HG03565 (cell line): ENCODE measurements at regions not wholly inside any gene's neighbourhood (a gene's known extent, or its start where the extent isn't known, plus 50 kb on each side); places are given as distances from the start of the nearest gene placed in this dataset.
"Not testable (repeated sequence)": the region's sequence is repeated elsewhere in the genome, so short reads cannot be mapped to it uniquely, and the experiment has no call there.

Experiments used
- ATAC-seq: cut with Tn5 transposase; IDR thresholded peaks from one replicate; pipeline ENCODE4 v1.9.1; 2021; ENCODE audit warnings: mild to moderate bottlenecking, moderate library complexity; ENCODE audit not compliant: unreplicated experiment

DNA sequence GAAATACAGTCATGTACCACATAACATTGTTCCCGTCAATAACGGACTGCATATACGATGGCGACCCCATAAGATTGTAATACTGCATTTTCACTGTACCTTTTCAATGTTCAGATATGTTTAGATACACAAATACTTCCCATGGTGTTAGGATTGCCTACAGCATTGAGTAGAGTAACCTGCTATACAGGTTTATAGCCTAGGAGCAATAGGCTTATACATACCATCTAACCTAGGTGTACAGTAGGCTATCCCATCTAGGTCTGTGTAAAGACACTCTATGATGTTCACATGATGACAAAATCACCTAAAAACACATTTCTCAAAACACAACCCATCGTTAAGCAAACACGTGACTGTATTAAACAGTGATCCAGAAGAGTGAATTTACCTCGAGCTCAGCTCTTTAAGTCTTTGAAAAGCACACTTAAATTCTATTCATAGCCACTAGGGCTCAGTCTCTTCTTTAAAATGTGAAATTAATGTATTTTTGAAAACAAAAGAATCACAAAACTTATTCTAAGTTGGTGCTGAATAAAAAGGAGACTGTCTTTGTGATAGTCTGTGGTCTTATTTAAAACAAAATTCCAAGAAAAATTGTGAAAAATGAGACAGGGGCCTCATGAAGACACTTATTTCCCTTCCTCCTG, 239.1 kb upstream of the ARID2 start:
- ATAC-seq: no peak

DNA sequence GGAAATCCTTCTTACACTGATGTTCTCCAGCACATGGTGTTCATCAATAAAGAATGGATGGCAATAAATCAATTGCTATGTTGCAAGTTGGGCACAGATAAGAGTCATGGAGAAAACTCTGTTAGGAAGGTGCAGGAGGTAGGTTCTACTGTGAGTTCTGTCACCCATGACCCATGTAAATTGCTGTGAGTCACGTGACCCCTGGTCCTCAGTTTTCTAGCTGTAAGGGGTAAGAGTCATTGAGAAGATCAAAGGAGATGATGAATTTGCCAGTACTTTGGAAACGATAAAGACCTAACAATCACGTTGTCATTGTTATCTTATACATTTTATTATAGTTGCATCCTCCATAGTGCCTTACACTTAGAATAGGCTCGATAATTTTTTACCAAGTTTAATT, 235.2 kb upstream of the ARID2 start:
- ATAC-seq: no peak

DNA sequence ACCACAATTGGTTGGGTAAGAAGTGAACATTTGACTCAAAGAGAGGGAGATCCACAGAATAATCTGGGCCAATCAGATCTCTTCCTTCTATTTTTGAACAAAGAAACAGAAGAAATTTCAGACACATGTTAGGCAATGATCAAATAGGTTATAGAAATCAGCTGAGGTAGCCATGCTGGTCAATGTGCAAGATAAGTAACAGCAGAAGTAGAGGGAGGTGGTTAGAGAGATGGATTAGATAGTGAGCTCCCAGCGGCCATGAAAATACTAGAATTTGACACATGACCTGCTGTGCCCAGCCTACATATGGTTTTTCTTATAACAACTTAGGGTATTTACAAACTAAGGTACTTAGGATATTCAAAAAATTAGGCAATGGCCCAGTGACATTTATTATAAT, 230.9 kb upstream of the ARID2 start:
- ATAC-seq: no peak

GRCh38 chr12:45502481-45503128, 226.9 kb upstream of the ARID2 start:
- ATAC-seq: no peak

- no peak for ATAC-seq
These were observed 225.6 kb upstream of the ARID2 start for GRCh38 chr12:45503899-45504298.

- ATAC-seq: no peak
These were observed 225.0 kb upstream of the ARID2 start for GRCh38 chr12:45504316-45505010.

GRCh38 chr12:45509187-45509586, 220.3 kb upstream of the ARID2 start:
- ATAC-seq: no peak

GRCh38 chr12:45509621-45510020, 219.9 kb upstream of the ARID2 start:
- no peak for ATAC-seq

DNA sequence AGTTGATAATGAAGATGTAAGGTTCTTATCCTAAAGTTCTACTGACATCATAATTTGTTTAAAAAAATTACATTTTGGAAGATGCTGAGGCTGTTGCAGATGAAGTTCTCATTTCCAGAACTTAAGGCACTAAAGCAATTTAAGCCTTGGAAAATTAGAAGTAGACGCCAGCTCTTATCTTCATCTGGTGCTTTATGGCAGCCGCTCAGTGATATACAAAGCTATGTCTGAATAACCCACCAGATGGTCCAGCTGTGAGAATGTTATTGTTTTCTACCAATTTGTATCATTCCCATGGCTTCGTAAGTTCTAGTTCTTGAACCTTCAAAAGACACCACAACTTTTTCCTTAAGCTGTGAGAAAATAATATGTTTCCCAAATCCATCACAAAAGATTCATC, 212.1 kb upstream of the ARID2 start:
- no peak for ATAC-seq

GRCh38 chr12:45518291-45519235, 210.9 kb upstream of the ARID2 start:
- ATAC-seq: no peak

GRCh38 chr12:45522227-45522626, 207.3 kb upstream of the ARID2 start:
- no peak for ATAC-seq

DNA sequence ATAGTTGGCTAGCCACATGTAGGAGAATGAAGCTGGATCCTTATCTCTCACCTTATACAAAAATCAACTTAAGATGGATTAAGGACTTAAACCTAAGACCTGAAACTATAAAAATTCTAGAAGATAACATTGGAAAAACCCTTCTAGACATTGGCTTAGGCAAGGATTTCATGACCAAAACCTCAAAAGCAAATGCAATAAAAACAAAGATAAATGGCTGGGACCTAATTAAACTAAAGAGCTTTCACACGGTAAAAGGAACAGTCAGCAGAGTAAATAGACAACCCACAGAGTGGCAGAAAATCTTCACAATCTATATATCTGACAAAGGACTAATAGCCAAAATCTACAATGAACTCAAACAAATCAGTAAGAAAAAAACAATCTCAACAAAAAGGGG, 202.7 kb upstream of the ARID2 start:
- not testable (repeated sequence) for ATAC-seq

GRCh38 chr12:45532113-45532512, 197.4 kb upstream of the ARID2 start:
- ATAC-seq: no peak

DNA sequence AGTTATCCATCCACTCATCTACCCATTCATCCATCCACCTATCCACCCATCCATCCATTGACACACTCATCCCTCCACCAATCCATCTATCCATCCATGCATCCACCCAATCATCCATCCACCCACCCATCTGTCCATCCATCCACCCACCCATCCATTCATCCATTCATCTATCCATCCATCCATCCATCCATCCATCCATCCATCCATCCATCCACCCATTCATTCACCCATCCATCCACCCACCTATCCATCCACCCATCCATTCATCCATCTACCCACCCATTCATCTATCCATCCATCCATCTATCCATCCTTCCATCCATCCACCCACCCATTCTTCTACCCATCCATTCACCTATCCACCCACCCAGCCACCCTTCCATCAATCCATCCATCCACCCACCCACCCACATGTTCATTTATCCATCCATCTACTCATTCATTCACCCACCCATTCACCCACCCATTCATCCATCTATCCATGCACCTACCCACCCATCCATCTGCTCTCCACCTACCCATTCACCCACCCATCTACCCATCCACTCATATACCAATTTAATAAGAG, 193.8 kb upstream of the ARID2 start:
- ATAC-seq: no peak

GRCh38 chr12:45536284-45536683, 193.2 kb upstream of the ARID2 start:
- ATAC-seq: no peak

DNA sequence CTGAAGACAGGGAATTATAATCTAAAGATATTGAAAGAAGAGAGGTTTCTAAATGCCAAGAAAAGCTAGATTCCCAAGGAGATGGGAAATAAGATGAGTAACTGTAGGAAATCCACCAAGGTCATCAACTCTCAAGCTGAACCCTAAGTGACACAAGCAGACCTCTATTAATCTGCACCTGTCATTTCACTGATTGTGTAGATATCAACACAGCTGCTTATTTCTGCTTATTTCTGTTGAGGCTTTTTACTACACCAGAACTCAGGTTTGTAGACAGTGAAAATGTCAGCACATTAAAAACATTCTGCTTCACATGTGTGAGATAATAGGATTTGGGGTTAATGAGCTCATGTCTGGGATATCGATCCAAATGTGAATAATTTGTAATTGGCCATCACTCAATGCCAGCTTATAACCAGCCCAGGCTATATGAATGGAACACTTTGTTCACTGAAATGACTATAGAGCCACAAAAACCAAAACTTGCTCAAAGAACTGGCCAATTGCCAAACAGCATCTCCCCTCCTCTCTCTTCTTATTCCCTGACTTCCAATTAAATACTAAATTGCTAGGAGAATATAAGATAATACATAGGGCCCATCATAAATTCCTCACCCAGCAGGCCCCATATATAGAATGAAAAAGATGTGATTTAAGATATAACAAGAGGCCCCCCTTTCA, 188.7 kb upstream of the ARID2 start:
- ATAC-seq: no peak

DNA sequence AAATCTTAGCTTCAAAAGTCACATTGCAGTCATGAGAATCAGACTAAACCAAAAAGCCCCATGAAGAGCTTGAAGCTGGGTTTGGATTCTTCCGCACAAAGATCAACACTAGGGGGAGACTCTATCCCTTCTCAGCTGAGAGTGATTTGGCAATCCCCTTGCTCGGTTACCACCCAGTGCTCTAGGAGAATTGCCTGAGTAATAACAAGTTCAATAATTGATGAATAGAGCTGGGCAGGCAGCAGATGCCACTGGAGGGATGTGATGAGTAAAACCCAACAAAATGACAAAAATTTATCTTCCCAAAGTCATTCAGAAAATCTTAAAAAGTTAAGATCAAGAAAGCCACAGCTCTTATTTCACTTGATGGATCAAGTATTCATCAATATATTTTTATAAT, 185.6 kb upstream of the ARID2 start:
- peak; percentile 79 for ATAC-seq

- ATAC-seq: no peak
These were observed 183.0 kb upstream of the ARID2 start for GRCh38 chr12:45546545-45546944.

GRCh38 chr12:45547132-45547531, 182.4 kb upstream of the ARID2 start:
- ATAC-seq: no peak

DNA sequence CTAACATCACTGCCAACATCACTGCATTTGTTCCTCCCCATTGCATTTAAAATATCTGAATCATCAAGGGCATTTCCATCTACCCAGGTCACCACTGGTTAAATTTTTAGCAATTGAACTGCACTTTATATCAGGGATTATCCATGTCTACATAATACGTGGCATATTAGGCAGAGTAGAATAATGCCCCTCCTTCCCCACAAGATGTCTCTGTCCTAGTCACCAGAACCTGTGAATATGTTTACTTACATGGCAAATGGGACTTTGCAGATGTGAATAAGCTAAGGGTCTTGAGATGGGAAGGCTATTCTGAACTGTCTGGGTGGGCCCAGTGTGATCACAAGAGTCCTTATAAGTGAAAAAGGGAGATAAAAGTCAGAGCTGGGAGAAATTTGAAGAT, 181.7 kb upstream of the ARID2 start:
- no peak for ATAC-seq
